Forelimb muscle (tissue), 1 donor: ENCODE measurements at regions not wholly inside any gene's neighbourhood (a gene's known extent, or its start where the extent isn't known, plus 50 kb on each side); places are given as distances from the start of the nearest gene placed in this dataset.

Source experiments
- DNase-seq: peaks from one replicate; pipeline ENCODE4 v3.0.0-alpha.2; 2013; ENCODE audit warnings: low read depth

GRCh38 chr1:18535391-18536210 lies 54.9 kb downstream of the KLHDC7A start:
- no peak for DNase-seq

- no peak for DNase-seq
Observed at GRCh38 chr1:18536356-18536755, 55.6 kb downstream of the KLHDC7A start.

GRCh38 chr1:18536915-18537314 lies 56.2 kb downstream of the KLHDC7A start:
- no peak for DNase-seq

GRCh38 chr1:18537386-18538306 lies 56.9 kb downstream of the KLHDC7A start:
- DNase-seq, result no peak

- DNase-seq, result no peak
Observed at GRCh38 chr1:18539171-18539570, 58.4 kb downstream of the KLHDC7A start.

- DNase-seq, result no peak
Observed at GRCh38 chr1:18540136-18540765, 59.5 kb downstream of the KLHDC7A start.

- DNase-seq, result no peak
Observed at GRCh38 chr1:18541046-18541795, 60.5 kb downstream of the KLHDC7A start.

- DNase-seq, result no peak
Observed at GRCh38 chr1:18542351-18542750, 61.6 kb downstream of the KLHDC7A start.

GRCh38 chr1:18546026-18546425 lies 65.3 kb downstream of the KLHDC7A start:
- no peak for DNase-seq

- DNase-seq, result no peak
Observed at GRCh38 chr1:18547460-18547859, 66.7 kb downstream of the KLHDC7A start.

- DNase-seq, result no peak
Observed at GRCh38 chr1:18548643-18549042, 67.9 kb downstream of the KLHDC7A start.

GRCh38 chr1:18549106-18549505 lies 68.4 kb downstream of the KLHDC7A start:
- DNase-seq, result no peak

- DNase-seq, result no peak
Observed at GRCh38 chr1:18549906-18550305, 69.2 kb downstream of the KLHDC7A start.

GRCh38 chr1:18552631-18553030 lies 71.9 kb downstream of the KLHDC7A start:
- DNase-seq, result no peak

GRCh38 chr1:18553388-18553787 lies 72.7 kb downstream of the KLHDC7A start:
- no peak for DNase-seq

- DNase-seq, result no peak
Observed at GRCh38 chr1:18554099-18554498, 73.4 kb downstream of the KLHDC7A start.

GRCh38 chr1:18554597-18554996 lies 73.9 kb downstream of the KLHDC7A start:
- DNase-seq, result no peak

- no peak for DNase-seq
Observed at GRCh38 chr1:18555036-18555435, 74.3 kb downstream of the KLHDC7A start.

- DNase-seq, result no peak
Observed at GRCh38 chr1:18556364-18556763, 74.3 kb upstream of the PAX7 start.

- no peak for DNase-seq
Observed at GRCh38 chr1:18557621-18558465, 72.8 kb upstream of the PAX7 start.

- no peak for DNase-seq
Observed at GRCh38 chr1:18560692-18561091, 70.0 kb upstream of the PAX7 start.
